Activated CD4-positive, alpha-beta T cell treated with anti-CD3 and anti-CD28 coated beads, Interleukin-2, amount 10 ng/mL, durations not matched to agents 7 days and 5 days (primary cell): ENCODE measurements at regions not wholly inside any gene's neighbourhood (a gene's known extent, or its start where the extent isn't known, plus 50 kb on each side); places are given as distances from the start of the nearest gene placed in this dataset.
A peak's percentile ranks its signal among the peaks of the same experiment; 100 is the strongest.
"Not testable (repeated sequence)": the region's sequence is repeated elsewhere in the genome, so short reads cannot be mapped to it uniquely, and the experiment has no call there.

Experiments used
- CTCF ChIA-PET: fragments of 350-600 bp; sonication (Branson Sonifier 250); formaldehyde crosslinking; loops from one replicate; lab custom pipeline; 2021; ENCODE audit warnings: antibody characterized with exemption; lab: Charles Lee
- POLR2A ChIA-PET: fragments of 350-600 bp; sonication (Branson Sonifier 250); formaldehyde crosslinking; loops from one replicate; lab custom pipeline; 2021; ENCODE audit warnings: antibody characterized with exemption; lab: Charles Lee
- DNase-seq: peaks from one replicate; pipeline ENCODE4 v3.0.0-alpha.2; 2020
- H3K27ac Mint-ChIP-seq: one replicate; pipeline ENCODE4 v1.8.0; 2021; ENCODE audit warnings: mild to moderate bottlenecking, moderate library complexity, mixed read lengths
- H3K27me3 Mint-ChIP-seq: one replicate; pipeline ENCODE4 v1.8.0; 2021; ENCODE audit warnings: mixed read lengths
- H3K36me3 Mint-ChIP-seq: one replicate; pipeline ENCODE4 v1.8.0; 2021; ENCODE audit warnings: low read depth, mixed read lengths
- H3K4me1 Mint-ChIP-seq: one replicate; pipeline ENCODE4 v1.8.0; 2021; ENCODE audit warnings: mixed read lengths
- H3K4me3 Mint-ChIP-seq: one replicate; pipeline ENCODE4 v1.8.0; 2021; ENCODE audit warnings: mild to moderate bottlenecking, moderate library complexity, mixed read lengths
- H3K9me3 Mint-ChIP-seq: one replicate; pipeline ENCODE4 v1.8.0; 2021; ENCODE audit warnings: mixed read lengths

DNA sequence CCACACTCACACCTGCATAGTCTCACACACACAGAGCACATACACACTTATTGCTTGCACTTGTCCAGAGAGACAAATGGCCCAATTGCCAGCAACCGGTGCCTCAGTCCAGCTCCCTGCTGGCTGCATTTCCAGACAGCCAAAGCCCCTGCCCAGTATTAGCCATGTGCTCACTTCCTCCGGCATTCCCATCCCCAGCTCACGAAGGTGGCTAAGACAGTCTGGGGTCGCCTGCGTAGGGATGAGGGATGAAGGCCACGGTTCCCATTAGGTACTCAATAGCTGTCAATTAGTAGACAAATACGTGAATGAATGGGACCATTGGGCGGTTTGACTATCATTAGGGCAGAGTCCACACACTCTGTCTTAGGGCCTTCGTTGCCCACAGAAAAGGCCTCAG, 146.8 kb upstream of the EGLN3 start:
- H3K27me3 Mint-ChIP-seq: peaks cover 4% of the 10 kb centered on the region
- POLR2A ChIA-PET: no interaction called here
- peaks cover 6% of the 10 kb centered on the region for H3K9me3 Mint-ChIP-seq
- H3K27ac Mint-ChIP-seq: peak overlapping the region; percentile 52
- DNase-seq: no peak
- H3K4me1 Mint-ChIP-seq: peaks cover 53% of the 10 kb centered on the region
- peaks cover 13% of the 10 kb centered on the region for H3K36me3 Mint-ChIP-seq
- no peak overlapping the region for H3K4me3 Mint-ChIP-seq
- CTCF ChIA-PET: interaction anchor here (0.7 to 2.5 kb wide), 6 partner anchors 9 to 256 kb away, joined by 3 to 16 read pairs (median 4); no protein-coding TSS in a partner anchor

DNA sequence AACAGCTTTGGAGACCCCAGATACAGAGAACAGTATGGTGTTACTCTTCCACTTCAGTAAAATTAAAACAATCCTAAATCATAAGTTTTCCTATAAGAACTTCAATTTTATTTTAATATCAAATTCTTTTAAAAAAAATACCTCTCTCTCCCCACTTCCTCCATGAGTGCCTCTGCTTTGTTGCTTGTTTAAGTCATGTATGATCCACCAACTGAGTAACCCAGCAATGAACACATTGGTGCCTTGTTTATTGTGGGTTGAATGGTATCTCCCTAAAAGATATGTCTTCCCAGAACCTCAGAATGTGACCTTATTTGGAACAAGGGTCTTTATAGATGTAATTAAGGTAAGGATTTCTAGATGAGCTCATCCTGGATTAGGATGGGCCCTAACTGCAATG, 143.5 kb upstream of the EGLN3 start:
- ChIA-PET POLR2A (no interaction called here), CTCF (interaction anchor here (1.2 to 1.3 kb wide), 3 partner anchors 9 to 246 kb away, joined by 3 read pairs; no protein-coding TSS in a partner anchor)
- no peak overlapping the region for H3K4me3 Mint-ChIP-seq

DNA sequence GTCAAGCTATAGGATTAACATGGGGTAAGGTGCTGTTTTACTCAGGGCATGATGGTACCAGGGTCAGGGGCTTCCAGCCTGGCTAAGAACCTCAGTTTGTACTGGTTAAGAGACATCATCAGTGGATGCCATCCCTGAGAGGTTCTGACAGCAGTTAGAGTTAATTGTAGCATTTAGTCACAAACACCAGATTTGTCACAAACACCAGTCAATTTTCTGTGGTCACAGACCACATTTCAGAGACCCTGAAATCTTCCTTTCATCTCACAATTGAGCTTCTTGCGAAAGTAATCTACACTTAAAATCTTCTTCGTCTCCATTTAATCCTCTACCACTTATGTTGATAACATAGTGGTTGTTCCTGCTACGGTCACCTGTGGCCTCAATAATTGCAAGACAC, 143.0 kb upstream of the EGLN3 start:
- peak; percentile 22 for DNase-seq
- H3K9me3 Mint-ChIP-seq: peaks cover 7% of the 10 kb centered on the region
- peak overlapping the region; percentile 57 for H3K27ac Mint-ChIP-seq
- no peak overlapping the region for H3K4me3 Mint-ChIP-seq
- CTCF ChIA-PET: interaction anchor here (1.2 to 1.3 kb wide), 2 partner anchors 10 to 95 kb away, joined by 3 read pairs; no protein-coding TSS in a partner anchor
- H3K36me3 Mint-ChIP-seq: peaks cover 15% of the 10 kb centered on the region
- peaks cover 19% of the 10 kb centered on the region for H3K27me3 Mint-ChIP-seq
- peaks cover 52% of the 10 kb centered on the region for H3K4me1 Mint-ChIP-seq
- POLR2A ChIA-PET: no interaction called here

More for the DNA sequence above, 143.5 kb upstream of the EGLN3 start:
- no peak for DNase-seq
- H3K27ac Mint-ChIP-seq: peak overlapping the region; percentile 57
- peaks cover 6% of the 10 kb centered on the region for H3K9me3 Mint-ChIP-seq
- H3K36me3 Mint-ChIP-seq: peaks cover 13% of the 10 kb centered on the region
- H3K27me3 Mint-ChIP-seq: peaks cover 16% of the 10 kb centered on the region
- peaks cover 55% of the 10 kb centered on the region for H3K4me1 Mint-ChIP-seq

DNA sequence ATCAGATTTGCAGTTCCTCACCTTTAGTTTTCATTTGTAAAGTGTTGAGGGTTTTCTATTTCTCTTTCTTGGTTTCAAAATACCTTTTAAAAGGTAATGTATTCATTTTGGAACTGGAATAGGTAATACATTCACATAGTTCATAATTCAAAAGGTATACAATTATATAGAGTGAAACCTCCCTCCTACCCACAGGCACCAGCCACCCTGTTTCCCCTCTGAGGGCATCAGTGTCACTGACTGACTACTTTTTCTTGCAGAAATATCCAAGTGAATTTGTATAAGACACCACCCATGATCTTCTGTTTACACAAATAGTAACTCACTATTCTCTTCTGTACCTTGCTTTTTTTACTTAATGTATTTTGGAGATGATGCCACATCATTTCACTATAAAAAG, 139.6 kb upstream of the EGLN3 start:
- ChIA-PET POLR2A (no interaction called here), CTCF (no interaction called here)
- Mint-ChIP-seq H3K4me1 (peaks cover 28% of the 10 kb centered on the region), H3K9me3 (peaks cover 13% of the 10 kb centered on the region), H3K4me3 (no peak overlapping the region), H3K27me3 (peaks cover 35% of the 10 kb centered on the region), H3K36me3 (peaks cover 7% of the 10 kb centered on the region), H3K27ac (no peak overlapping the region)
- no peak for DNase-seq

DNA sequence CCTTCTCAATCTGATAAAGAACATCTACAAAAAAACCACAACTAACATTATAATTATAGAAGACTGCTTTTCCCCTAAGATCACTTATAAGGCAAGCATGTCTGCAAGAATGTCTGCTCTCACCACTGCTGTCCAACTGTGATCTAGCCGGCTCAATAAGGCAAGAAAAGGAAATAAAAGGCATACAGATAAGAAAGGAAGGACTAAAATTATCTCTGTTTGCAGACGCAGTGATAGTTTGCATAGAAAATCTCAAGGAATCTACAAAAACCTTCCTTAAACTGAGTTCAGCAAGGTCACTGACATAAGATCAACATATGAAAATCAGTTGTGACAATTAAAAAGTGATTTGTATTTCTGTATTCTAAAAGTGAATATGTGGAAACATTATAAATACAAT, 138.0 kb upstream of the EGLN3 start:
- Mint-ChIP-seq H3K27ac (no peak overlapping the region), H3K27me3 (peaks cover 42% of the 10 kb centered on the region), H3K36me3 (peaks cover 7% of the 10 kb centered on the region), H3K4me1 (peaks cover 19% of the 10 kb centered on the region), H3K4me3 (no peak overlapping the region), H3K9me3 (peaks cover 14% of the 10 kb centered on the region)
- POLR2A ChIA-PET: no interaction called here
- no peak for DNase-seq
- CTCF ChIA-PET: no interaction called here

DNA sequence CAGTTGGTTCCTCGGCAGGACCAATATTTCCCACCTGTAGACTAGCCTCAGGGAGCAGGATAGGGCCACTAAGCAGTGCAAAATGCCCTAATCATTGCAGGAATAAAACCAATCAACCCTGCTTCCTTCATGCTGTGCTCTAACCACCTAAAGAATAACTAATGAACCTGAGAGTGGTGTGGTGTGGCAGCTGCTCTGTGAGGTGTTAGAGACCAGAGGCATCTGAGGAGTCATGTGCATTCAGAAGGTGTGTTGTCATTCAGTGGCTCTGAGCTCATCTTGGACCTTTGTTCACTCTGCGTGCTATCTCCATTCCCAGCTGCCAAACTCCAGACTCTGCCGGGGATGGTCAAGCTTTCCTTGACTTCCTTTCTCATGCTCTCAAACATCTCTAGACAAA, 136.7 kb upstream of the EGLN3 start:
- H3K4me3 Mint-ChIP-seq: no peak overlapping the region
- ChIA-PET POLR2A (no interaction called here), CTCF (no interaction called here)
- peaks cover 7% of the 10 kb centered on the region for H3K36me3 Mint-ChIP-seq
- DNase-seq: no peak
- no peak overlapping the region for H3K27ac Mint-ChIP-seq
- peaks cover 7% of the 10 kb centered on the region for H3K4me1 Mint-ChIP-seq
- peaks cover 50% of the 10 kb centered on the region for H3K27me3 Mint-ChIP-seq
- H3K9me3 Mint-ChIP-seq: peaks cover 11% of the 10 kb centered on the region

DNA sequence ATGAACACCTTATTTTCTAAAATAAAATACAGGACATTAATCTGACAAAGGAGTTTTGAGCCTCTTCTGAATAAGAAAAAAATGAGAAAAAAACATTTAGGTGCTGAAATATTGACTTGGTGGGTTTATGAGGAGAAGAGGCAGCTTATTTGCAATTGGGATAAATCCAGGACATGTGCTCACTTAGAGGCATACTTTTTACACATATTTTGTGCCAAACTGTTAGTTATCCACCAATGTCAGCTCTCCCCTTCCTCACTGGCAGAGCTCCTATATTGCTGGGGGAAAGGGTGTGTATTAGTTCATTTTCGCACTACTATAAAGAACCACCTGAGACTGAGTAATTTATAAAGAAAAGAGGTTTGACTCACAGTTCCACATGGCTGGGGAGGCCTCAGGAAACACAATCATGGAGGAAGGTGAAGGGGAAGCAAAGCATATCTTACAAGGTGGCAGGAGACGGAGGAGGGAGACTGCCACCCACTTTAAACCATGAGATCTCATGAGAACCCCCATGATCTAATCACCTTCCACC, 135.4 kb upstream of the EGLN3 start:
- Mint-ChIP-seq H3K36me3 (peaks cover 7% of the 10 kb centered on the region), H3K9me3 (peaks cover 11% of the 10 kb centered on the region), H3K27ac (no peak overlapping the region), H3K27me3 (peaks cover 57% of the 10 kb centered on the region), H3K4me3 (no peak overlapping the region), H3K4me1 (peaks cover 6% of the 10 kb centered on the region)
- ChIA-PET CTCF (interaction anchor here (0.8 kb wide), 1 partner anchor 12 kb away, joined by 3 read pairs; no protein-coding TSS in a partner anchor), POLR2A (no interaction called here)
- no peak for DNase-seq

DNA sequence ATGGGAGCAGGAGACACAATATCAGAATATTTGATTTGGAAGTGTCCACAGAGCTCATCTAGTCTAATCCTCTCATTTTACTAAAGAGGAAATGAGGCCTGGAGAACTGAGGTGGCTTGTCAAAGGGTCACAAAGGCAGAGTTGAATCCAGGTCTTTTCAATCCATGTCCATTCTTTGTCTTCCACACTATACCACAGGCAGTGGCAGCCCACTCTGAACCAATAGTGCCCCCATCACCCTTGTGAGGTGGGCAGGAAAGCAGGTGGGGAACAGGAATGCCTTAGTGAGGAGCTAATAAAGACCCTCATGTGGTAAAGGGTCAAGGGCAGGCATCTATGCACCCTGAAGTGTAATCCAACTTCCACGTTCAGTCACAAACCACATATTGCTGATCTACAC, 134.8 kb upstream of the EGLN3 start:
- DNase-seq: no peak
- H3K4me1 Mint-ChIP-seq: peaks cover 5% of the 10 kb centered on the region
- H3K9me3 Mint-ChIP-seq: peaks cover 11% of the 10 kb centered on the region
- ChIA-PET CTCF (interaction anchor here (0.8 kb wide), 1 partner anchor 12 kb away, joined by 3 read pairs; no protein-coding TSS in a partner anchor), POLR2A (no interaction called here)
- peaks cover 7% of the 10 kb centered on the region for H3K36me3 Mint-ChIP-seq
- no peak overlapping the region for H3K27ac Mint-ChIP-seq
- peaks cover 58% of the 10 kb centered on the region for H3K27me3 Mint-ChIP-seq
- H3K4me3 Mint-ChIP-seq: no peak overlapping the region

DNA sequence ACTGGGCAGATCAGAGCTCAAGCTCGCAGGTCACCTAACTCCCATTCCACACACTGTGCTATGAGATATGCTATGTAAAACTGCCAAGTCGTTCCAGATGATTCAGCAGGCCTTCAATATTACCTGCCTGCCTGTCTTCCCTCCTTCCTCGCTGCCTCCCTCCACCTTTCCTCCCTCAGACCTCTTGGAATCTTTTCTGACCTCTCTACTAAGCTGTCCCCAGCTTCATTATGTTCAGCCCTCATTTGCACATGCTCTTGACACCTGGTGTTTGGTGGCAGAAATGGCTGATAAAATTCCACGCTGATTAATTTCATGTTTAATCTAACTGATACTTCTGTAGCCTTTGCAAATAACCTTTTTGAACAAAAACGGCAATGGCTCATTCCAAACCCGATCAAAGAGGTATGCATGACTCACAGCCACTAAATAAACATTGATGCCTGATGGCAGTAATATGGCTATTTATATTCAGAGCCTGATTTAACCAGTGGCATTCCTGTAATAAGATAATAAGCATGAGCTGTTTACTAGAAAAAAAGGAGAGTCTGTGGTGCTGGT, 130.8 kb upstream of the EGLN3 start:
- peaks cover 44% of the 10 kb centered on the region for H3K27me3 Mint-ChIP-seq
- DNase-seq: no peak
- ChIA-PET POLR2A (no interaction called here), CTCF (no interaction called here)
- H3K4me3 Mint-ChIP-seq: no peak overlapping the region
- no peaks in the 10 kb centered on the region for H3K36me3 Mint-ChIP-seq
- peaks cover 4% of the 10 kb centered on the region for H3K4me1 Mint-ChIP-seq
- H3K9me3 Mint-ChIP-seq: peaks cover 2% of the 10 kb centered on the region
- no peak overlapping the region for H3K27ac Mint-ChIP-seq

DNA sequence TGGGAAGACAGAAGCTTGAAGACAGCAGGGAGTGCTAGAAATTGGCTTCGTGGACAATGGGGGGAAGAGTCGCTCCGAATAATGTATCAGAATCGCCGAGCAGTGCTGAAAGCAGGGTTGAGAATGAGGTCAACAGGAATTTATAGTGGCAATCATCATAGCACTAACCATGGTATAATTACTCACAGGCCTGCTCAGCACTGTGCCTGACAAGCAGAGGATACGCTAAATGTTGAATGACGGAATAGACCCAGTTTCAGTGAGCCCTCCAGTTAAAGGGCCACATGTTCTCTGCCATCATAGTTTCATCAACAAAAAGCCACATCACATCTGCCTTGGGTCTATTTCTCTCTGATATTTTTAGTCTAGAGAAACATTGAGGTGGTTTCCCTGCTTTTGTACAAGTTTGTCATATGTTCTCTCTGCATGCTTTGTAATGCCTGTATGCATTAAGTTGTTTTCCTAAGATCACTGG, 130.3 kb upstream of the EGLN3 start:
- H3K4me3 Mint-ChIP-seq: no peak overlapping the region
- H3K9me3 Mint-ChIP-seq: peaks cover 2% of the 10 kb centered on the region
- peaks cover 4% of the 10 kb centered on the region for H3K4me1 Mint-ChIP-seq
- POLR2A ChIA-PET: no interaction called here
- H3K27me3 Mint-ChIP-seq: peaks cover 42% of the 10 kb centered on the region
- H3K36me3 Mint-ChIP-seq: no peaks in the 10 kb centered on the region
- no peak for DNase-seq
- no peak overlapping the region for H3K27ac Mint-ChIP-seq
- CTCF ChIA-PET: no interaction called here

DNA sequence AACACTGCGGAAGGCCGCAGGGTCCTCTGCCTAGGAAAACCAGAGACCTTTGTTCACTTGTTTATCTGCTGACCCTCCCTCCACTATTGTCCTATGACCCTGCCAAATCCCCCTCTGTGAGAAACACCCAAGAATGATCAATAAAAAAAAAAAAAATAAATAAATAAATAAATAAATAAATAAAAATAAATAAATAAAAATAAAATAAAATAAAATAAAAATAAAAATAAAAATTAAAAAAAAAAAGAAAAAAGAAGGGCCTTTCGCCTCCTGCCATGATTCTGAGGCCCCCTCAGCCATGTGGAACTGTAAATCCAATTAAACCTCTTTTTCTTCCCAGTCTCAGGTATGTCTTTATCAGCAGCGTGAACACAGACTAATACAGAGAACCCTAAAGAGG, 128.8 kb upstream of the EGLN3 start:
- H3K36me3 Mint-ChIP-seq, H3K4me3 Mint-ChIP-seq, H3K9me3 Mint-ChIP-seq, H3K4me1 Mint-ChIP-seq, H3K27ac Mint-ChIP-seq, POLR2A ChIA-PET, CTCF ChIA-PET, DNase-seq: not testable (repeated sequence)
- peaks cover 48% of the 10 kb centered on the region for H3K27me3 Mint-ChIP-seq

DNA sequence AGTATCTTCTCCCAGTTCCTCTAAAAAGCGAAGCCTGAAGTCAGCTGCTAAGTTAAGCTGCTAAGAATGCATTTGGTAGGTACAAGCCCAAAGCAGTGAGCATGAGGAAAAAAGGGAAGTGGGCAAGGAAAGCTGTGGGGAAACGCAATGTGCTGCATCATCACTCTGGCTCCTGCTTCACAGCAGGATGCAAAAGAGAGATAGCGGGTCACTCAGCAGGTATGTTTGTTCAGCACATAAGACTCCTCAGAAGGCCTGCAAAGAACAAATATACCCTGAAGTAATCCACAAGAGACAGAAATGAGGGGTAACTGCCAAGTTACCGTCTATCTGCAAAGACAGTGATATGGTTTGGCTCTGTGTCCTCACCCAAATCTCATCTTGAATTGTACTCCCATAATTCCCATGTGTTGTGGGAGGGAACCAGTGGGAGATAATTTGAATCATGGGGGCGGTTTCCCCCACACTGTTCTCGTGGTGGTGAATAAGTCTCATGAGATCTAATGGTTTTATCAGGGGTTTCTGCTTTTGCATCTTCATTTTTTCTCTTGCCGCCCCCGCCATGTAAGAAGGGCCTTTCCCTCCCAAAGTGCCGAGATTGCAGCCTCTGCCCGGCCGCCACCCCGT, 127.4 kb upstream of the EGLN3 start:
- DNase-seq: no peak
- Mint-ChIP-seq H3K27ac (no peak overlapping the region), H3K9me3 (peaks cover 1% of the 10 kb centered on the region), H3K27me3 (peaks cover 42% of the 10 kb centered on the region), H3K4me1 (peaks cover 4% of the 10 kb centered on the region), H3K36me3 (no peaks in the 10 kb centered on the region), H3K4me3 (no peak overlapping the region)
- ChIA-PET CTCF (no interaction called here), POLR2A (no interaction called here)

DNA sequence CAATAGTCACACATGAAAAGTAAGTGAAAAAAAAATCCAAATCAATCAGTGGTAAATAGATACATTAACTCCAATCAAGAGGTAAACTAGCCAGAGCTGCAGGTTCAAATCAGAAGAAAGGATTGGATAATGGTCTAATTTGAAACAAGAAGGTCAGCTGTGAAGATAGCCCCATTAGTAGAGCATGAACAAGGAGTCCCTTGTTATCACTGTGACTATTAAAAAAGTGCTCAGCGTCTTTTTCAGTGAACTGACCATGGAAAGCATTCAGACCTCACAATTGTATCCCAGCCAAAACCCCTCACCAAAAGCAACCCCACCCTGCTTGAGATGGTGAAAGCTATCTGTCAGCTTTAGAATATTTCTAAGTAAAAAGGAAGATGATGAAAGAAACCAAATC, 125.0 kb upstream of the EGLN3 start:
- no peak for DNase-seq
- Mint-ChIP-seq H3K36me3 (peaks cover 3% of the 10 kb centered on the region), H3K9me3 (peaks cover 10% of the 10 kb centered on the region), H3K4me3 (no peak overlapping the region), H3K27me3 (peaks cover 37% of the 10 kb centered on the region), H3K4me1 (peaks cover 4% of the 10 kb centered on the region), H3K27ac (no peak overlapping the region)
- POLR2A ChIA-PET: no interaction called here
- CTCF ChIA-PET: no interaction called here
